Breast epithelium (tissue), 3 donors: ENCODE measurements at regions not wholly inside any gene's neighbourhood (a gene's known extent, or its start where the extent isn't known, plus 50 kb on each side); places are given as distances from the start of the nearest gene placed in this dataset.

Experiments used
- POLR2A ChIP-seq: fragments of 450-650 bp; IDR thresholded peaks from one replicate; pipeline ENCODE4 v1.6.1; 2016; ENCODE audit warnings: antibody characterized with exemption, mild to moderate bottlenecking, moderate library complexity
- POLR2AphosphoS5 ChIP-seq, 3 donors: sonication (generic); formaldehyde crosslinking; IDR thresholded peaks; one replicate each; pipeline ENCODE4 v1.6.1; 2017; ENCODE audit warnings: antibody characterized with exemption in 3 of 3
- TF ChIP-seq, protein P1 (sequence below), 3 donors: fragments of 450-650 bp; IDR thresholded peaks; one replicate each; pipeline ENCODE4 v1.5.1; 2016 to 2017; ENCODE audit warnings: antibody characterized with exemption in 3 of 3, mild to moderate bottlenecking in 3 of 3, moderate library complexity in 3 of 3

DNA sequence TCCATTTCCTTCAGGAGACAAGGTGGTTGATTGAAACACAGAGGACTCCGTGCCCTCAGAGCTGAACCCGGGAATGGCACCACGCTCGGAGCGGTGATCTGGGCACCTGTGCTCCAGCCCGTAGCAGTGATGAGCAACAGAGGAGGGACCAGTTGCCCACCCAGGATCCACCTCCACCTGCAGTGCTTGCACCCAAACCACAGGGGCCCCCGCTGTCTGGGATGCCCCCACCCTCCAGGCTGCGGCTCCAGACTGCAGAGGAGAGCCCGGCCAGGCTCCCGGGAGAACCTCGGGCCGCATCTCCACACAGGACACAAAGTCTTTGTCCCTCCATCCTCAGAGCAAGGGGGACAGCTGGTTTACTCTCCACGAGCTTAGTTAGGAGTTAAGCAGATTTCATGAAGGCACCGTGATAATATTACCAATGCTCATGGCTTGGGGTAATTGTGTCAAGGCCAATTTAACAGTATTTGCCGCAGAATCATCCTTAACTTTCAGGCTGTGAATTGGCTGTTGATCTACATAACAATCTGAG, 100.6 kb downstream of the TNFAIP2 start:
- TF ChIP-seq, protein P1, sequence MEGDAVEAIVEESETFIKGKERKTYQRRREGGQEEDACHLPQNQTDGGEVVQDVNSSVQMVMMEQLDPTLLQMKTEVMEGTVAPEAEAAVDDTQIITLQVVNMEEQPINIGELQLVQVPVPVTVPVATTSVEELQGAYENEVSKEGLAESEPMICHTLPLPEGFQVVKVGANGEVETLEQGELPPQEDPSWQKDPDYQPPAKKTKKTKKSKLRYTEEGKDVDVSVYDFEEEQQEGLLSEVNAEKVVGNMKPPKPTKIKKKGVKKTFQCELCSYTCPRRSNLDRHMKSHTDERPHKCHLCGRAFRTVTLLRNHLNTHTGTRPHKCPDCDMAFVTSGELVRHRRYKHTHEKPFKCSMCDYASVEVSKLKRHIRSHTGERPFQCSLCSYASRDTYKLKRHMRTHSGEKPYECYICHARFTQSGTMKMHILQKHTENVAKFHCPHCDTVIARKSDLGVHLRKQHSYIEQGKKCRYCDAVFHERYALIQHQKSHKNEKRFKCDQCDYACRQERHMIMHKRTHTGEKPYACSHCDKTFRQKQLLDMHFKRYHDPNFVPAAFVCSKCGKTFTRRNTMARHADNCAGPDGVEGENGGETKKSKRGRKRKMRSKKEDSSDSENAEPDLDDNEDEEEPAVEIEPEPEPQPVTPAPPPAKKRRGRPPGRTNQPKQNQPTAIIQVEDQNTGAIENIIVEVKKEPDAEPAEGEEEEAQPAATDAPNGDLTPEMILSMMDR (IDR thresholded peaks at IDR 0.05), result no peak
- no peak for TF ChIP-seq POLR2A
- no peak for TF ChIP-seq POLR2AphosphoS5 (IDR thresholded peaks at IDR 0.05)
